Limb (tissue), 2 donors: ENCODE measurements at regions not wholly inside any gene's neighbourhood (a gene's known extent, or its start where the extent isn't known, plus 50 kb on each side); places are given as distances from the start of the nearest gene placed in this dataset.
A peak's percentile ranks its signal among the peaks of the same experiment; 100 is the strongest.

Experiments used
- DNase-seq, 2 donors: peaks; one replicate each; pipeline ENCODE4 v3.0.0-alpha.2; 2016; ENCODE audit errors: extremely low spot score in 2 of 2

DNA sequence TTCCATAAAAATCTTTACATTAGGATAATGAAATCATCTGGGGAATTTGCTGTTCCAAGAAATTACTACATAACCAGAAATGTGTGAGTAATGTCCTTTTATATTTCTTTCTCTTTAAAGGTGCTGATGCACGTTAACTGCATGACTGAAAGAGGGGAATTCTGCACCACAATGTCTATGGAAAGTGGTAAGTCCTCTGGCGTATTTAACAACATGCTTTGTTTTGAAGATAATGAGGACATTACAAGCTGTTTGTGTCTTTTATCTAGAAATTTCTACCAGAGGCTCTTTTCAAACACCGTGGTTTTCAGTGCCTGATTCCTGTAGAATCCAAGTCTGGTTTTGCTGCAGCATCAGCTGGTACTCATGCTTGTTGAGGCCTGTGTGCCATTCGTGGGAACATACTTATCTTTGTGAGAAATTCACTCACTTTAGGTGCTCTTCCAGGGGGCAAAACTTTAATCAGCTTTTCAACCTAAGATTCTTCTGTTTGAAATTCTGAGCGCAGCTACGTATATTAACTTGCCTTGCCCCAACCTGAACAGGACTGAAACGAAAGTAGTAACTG lies 257.2 kb downstream of the PDHA2 start:
- no peak for DNase-seq

DNA sequence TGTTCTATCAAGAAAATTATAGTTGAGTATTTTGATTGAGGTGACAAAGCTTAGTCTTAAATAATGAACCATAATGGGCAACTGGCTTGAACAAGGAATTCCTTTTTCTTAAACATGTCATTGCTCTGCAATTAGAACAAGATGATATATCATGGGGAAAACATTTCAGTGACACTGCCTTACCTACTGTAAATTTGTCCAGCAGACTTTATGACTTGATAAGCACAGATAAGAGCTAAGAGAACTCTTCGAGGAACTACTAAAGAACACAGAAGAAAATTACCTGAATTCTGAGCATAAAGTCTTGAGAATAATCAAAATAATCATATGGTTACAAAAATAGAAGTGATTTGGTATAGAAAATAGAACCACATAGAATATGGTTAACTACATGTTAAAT lies 257.8 kb downstream of the PDHA2 start:
- DNase-seq, result no peak

DNA sequence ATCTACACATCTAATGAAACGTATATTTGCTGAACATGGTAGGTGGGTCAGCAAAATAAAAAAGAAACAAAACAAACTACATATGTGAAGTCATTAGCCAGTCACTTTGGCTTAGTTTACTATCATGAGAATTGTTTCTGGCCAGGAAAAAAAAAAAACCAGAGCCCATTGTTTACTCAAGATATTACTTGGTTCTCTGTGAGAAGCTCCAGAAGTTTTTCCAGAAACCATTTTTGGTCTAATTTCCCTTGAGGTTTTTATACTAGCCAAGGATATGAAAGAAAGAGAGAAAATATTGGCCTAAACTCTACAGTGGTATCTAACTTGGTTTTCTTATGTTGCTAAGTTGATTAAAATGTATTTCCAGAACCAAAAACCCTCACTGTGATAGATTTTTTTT lies 259.1 kb downstream of the PDHA2 start:
- DNase-seq, result no peak

DNA sequence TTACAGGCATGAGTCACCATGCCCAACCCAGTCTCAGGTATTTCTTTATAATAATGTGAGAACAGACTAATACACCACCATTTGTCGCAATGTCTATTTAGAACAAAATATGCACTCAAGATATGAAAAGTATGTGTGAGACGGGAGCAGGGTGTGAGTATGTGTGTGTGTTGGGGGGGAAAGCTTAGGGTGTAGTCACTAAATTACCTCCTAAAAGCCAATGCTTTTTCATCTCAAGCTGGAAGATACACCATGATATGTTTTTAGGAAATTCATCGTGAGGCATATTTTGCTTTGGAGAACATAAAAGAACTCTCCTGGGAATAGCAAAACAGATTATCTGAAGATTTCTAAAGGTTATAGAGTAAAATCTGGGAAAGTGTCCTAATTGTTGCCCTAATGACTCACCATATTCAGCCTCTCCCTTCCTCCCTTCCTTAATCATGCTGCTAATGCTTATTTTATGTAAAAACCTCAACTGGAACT lies 262.7 kb downstream of the PDHA2 start:
- DNase-seq, result no peak

DNA sequence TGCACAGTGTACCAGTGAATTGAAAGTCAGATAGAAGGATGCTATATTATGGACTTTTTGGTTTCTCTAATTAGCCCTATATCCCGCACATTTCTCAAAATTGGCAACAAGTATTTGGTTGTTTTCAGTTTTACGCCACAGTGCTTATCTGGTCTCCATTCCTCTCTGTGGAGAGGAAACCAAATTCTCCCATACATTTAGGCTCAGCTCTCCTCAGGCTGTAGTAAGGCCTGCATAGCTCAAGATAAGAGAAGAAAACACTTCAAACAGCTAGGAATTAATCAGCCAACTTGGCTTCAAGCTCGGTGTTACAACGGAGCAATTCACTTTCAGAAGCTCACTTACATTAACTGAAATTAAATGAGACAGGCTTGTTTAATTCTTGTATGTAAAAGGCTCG lies 263.2 kb downstream of the PDHA2 start:
- no peak for DNase-seq

DNA sequence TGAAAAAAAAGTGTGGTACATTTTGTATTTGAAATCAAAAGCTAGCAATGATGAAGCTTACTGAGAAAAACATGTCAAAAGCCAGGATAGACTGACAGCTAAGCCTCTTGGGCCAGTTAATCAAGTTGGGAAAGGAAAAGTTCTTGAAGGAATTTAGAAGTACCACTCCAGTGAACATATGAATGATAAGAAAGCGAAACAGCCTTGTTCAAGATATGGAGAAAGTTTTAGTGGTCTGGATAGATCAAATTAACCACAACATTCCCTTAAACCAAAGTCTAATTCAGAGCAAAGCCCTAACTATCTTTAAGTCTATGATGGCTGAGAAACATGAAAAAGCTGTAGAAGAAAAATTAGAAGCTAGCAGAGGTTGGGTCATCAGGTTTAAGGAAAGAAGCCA lies 268.3 kb downstream of the PDHA2 start:
- DNase-seq, result no peak

DNA sequence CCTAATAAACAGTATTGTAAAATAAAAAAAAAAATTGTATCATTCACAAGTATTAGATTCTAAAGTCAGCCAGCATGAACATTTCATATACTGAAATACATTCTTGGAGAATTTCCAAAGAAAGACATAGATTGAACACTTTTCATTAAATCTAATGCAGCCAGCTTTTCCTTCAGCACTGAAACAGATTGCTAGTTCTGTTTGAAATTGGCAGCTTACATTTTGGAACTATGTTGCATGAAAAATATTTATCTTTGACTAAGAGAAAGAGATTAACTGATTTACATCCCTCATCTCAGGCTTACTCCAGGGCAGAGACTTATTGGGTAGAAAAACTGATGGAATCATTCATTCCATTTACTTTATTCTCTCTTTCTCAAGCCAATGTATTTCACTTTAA lies 272.7 kb downstream of the PDHA2 start:
- DNase-seq, result no peak

DNA sequence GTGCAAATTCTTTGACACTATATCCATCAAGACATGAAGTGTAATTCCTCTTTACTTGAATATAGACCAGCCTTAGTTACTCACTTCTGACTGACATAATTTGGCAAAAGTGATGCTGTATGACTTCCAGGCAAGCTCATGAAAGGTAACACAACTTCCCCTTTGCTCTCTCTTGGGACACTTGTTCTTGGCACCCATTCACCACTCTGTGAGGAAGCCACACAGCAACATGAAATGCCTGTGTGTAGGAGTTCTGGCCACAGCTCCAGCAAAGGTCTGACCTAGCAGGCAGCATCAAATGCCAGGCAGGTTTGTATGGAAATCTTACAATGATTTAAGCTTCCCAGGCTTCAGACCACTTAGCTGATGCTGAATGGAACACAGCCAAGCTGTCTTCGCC lies 280.3 kb downstream of the PDHA2 start:
- DNase-seq, result no peak

DNA sequence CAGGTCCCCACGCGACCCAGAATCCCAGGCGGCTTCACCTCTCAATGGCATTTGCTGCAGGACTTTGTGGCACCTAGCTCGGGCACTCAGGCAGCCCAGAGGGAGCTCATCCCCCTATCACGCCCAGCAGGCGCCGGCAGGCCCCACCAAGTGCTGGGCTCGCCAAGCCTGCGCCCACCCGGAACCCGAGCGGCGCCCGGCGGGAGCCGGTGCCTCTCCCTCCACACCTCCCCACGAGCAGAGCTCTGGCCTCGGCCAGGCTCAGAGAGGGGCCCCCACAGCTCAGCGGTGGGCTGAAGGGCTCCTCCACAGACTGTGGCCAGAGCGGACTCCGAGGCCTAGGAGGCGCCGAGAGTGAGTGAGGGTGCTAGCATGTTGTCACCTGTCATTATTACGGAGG lies 286.3 kb downstream of the PDHA2 start:
- DNase-seq, result no peak

DNA sequence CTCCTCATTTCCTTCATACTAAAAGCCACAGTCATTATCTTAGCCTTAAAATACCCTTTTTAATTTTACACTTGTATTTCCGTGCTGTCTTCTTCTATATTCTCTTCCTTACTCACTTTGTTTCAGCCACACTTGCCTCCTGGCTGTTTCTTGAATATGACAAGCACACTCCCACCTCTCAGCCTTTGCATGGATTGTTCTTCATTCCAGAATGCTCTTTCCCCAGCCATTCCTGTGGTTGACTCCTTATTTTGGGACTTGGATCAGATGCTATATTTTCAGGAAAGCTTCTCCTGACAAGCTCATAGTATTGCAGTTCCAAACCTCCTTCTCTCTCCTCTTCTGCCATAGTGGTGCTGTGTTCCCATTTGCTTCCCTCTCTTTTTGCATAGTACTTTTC lies 291.3 kb downstream of the PDHA2 start:
- DNase-seq, result no peak

DNA sequence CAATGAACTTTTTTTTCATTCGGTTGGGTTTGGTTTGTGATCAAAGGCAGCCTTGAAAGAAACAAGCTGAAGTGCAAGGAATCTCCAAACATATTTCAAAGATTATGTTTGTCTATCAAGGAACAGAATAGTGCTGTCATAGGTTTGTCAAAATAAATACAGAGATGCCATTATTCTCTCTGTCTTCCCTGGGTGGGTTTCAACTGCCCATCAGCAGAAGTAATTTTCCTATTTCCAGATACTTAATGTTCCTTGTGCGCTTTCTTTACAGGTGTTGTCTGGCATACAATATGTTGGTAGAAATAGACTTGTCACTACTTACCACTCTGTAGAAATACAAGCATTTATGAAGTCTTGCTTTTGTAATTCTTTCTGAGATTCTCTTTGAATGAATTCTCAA lies 294.9 kb downstream of the PDHA2 start:
- DNase-seq, result no peak

DNA sequence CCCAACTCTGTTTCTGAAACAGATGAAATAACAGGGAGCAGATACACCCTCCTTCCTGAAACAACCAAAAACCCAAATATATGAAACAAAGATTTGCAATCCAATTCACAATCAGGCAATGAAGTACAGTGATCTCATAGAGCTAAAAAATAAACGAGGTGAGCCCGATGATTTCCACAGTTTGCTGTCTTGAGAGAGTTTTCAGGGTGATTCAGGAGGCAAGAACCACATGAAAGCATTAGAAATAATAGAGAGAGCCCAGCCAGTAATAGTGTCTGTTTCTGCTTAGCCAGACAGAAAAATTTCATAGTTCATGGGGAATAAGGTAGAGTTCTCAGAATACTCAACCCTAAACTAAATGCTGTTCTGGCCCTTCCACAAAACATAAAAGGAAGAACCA lies 296.2 kb downstream of the PDHA2 start:
- DNase-seq, result no peak

DNA sequence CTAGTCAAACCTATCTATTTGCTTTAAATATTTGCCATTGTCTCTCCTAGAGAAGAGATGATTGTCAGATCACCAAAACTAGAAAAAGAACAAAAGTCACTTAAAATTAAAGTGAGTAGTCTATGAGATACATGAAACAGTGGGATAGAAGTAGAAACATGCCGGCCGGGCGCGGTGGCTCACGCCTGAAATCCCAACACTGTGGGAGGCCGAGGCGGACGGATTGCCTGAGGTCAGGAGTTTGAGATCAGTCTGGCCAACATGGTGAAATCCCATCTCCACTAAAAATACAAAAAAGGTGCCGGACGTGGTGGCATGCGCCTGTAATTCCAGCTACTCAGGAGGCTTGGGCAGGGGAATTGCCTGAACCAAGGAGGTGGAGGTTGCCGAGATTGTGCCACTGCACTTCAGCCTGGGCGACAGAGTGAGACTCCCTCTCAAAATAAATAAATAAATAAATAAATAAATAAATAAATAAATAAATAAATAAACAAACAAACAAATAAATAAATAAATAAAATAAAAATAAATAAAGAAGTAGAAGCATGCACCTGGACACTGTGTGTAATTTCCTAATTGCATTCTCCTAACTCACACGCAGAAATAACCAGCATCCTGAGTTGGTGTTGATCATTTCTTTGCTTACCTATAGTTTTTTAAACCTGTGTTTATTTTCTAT lies 299.5 kb downstream of the PDHA2 start:
- no peak for DNase-seq

DNA sequence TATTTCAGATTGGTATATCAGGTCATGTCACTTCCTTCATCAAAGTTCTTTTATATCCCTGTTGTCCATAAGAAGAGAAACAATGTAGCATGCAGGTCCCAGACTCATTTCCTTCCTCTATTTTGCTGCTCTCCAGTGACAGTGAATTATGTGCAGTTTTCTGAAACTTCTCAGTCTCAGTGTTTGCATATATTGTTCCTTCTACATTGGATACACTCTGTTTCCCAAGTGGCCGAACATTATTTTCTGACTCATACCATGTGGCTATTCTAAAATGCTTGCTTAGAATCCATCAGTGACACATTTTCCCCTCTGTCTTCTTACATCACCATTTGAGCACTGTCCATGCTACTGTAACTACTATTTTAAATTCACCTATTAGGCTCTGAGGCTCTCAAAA lies 305.7 kb downstream of the PDHA2 start:
- no peak for DNase-seq

DNA sequence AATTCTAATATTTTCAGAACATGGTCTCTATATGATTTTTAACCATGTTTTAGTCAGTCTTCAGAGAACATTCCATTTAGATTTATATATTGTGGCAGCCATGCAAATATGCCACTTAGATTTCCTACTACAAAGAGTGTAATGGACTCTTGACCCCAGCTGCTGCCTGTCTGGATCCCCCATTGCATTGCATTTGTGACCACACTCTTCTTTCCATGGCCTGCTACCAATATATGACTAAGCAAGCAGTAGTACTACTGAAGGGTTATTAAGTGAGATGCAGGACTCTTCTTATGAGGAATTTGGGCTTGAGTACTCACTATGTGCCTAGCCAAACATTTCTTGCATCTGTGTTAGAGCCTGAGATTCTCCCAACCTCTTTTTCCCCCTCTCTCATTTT lies 306.8 kb downstream of the PDHA2 start:
- DNase-seq, result no peak

DNA sequence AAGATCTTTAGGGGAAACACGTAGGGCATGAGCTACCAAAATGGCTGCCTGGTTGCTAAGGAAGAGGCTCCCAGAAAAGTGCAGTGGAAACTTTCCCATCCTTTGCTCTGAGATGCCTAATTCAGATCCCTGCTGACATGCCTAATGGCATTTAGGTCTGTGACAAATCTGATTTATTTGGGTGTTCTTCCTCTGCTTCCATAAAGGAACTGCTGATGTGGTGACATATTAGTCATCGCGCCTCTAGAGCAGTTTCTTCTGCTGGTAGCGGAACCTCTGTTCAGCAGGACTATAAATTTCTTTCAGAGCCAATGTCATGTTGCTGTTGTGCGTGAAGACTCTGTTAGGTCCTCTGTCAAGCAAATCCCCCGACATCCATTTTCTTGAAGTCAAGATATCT lies 310.0 kb downstream of the PDHA2 start:
- DNase-seq, result no peak

DNA sequence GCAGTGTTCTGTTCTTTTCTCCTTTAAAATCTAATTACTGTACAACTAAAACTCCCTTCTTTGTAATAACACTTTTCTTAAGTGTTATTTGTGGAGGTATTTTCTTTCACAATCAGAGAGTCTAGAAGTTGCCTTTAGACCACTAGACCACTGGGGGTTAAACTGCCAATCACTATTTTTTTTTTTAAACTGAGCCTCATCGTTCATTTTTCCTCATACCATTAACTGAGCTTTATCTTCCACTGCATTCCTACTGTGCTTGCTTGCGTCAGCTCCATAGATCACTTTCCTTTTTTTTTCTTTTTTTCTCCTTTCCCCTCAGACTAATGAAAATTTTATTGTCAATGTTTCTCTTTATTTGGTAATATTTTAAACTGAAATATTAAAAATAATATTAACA lies 310.6 kb downstream of the PDHA2 start:
- no peak for DNase-seq

DNA sequence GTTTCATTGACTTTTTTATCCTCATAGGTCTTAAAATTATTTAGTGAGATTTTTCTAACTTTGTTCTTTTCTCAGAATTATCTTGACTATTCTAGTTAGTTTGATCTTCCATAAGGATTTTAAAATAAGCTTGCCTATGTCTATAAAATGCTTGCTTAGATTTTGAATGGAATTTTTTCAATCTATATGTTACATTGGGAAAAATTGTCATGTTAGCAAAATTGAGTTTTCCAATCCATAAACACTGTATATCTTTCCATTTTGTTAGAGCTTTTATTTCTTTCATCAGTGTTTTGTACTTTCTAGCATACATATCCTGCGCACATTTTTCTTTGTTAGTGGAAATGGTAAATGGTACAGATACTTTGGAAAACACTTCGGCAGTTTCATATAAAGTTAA lies 312.9 kb downstream of the PDHA2 start:
- no peak for DNase-seq

DNA sequence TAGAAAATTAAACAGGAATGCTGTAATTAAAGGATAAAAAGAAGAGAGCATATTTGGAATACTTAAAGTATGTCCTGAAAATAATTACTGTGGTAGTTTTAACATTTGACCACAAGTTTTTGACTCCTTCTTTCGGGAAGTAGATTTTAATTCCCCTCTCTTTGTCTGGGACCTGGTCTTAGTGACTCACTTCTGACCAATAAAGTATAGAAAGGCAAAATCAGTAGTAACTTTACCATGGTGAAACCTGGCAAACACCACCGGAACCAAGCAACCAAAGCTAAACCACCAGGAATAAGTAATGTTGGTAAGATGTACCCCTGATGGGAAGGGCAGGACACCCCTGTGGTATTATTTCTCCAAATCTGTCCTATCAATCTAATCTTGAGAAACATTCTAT lies 314.8 kb downstream of the PDHA2 start:
- DNase-seq, result no peak

DNA sequence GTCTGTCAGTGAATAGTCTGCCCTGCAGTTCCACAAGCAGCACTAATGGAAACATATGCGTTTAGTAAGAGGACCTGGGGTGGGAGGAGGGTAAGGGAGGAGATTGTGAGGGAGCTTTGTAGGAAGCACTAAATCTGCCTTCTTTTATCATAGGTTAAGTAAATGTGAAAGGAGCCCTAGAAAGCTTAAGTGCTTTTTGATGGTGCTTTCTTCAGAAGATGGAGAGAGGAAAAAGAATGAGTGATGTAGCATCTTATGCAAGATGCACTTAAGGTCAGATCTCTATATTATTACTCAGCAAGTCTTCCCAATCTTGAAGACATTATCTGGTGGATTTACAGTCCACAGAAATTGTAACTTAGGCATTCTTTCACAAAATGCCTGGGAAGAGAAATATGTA lies 322.7 kb downstream of the PDHA2 start:
- DNase-seq, result no peak

DNA sequence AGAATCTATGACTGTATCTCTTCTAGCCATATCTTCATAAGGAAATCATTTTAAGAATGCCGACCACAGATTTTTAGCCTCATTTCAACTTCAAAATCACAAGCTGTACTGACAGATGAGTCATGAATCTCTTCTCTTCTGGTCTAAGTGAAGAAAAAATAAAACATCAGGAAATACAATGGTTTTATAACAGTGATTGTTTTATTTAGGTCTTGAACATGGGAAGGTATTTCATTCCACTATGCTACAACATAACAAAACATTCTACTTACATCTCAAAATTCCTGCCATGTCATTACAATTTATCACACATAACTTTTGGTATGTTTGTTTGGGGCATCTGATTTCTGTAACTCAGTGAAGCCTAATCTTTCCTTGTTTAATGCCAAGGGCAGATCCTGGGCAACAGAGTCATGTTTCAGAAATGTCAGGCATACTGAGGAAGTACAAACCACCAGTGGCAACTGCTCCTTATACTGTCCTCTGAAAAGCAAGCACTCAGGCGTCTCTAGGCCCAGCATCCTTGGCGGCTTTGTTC lies 325.0 kb downstream of the PDHA2 start:
- peak in 1 of 2 donors; percentile 3 for DNase-seq

DNA sequence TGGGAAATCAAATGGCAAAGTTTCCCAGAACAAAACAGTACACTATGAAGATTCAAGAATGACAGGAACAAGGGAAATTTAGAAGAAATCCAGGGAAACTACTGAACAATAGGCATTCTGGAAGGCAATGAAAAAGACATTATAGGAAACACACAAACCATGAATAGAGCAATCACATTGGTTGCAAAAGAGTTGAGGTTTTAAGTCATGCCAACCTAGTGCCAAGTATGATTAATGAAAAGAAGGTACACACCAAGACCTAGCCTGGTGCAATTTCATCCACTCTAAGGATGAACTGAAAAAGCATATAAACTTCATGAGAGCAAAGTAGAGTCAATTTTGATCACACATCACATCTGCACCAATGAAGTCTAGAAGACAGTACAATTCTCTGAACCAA lies 326.9 kb downstream of the PDHA2 start:
- DNase-seq, result no peak

DNA sequence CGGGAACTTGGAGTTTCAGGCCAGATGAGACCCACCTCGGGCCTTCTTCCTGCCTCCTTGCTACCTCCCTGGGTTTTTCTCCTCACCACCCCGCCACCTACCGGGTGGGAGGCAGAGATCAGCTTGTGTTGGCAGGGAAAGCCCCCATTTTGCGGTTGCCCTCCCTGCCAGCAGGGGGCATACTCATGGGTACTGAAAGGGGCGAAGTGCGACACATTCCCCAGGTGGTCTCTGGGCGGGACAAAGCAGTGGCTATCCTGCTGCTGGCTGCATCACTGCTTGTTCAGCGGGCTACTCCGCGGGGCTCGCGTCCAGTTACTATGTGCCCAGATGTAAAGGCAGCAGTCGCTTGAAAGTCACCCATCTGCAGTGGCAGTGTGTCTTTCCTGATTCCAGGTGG lies 330.3 kb downstream of the PDHA2 start:
- DNase-seq, result no peak
